ENCODE measurements at regions not wholly inside any gene's neighbourhood (a gene's known extent, or its start where the extent isn't known, plus 50 kb on each side); places are given as distances from the start of the nearest gene placed in this dataset.

DNA sequence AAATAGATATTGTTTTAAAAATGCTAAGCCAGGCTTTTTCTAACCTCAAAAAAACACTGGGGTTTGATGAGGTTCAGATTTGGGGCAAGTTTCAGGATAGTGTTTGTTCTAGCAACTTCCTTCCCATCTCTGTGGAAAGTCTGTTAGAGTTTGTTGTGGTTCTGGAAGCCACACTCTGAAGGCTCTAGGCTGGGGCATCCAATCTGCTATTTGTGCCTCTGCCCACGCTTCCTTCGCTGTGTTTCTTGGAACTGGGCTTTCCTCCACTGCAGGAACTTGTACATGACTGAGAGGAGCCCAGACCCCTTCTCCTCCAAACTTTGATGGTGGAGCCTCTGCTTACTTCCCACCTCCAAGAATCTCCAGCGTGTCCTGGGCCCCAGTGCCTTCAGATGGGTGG, 108.5 kb upstream of the SLC25A13 start:
- Mint-ChIP-seq H3K27ac (no peak overlapping the region), H3K4me3 (peak overlapping the region; percentile 27), H3K4me1 (ENCODE audit: low read depth) (peaks cover 21% of the 10 kb centered on the region), H3K36me3 (ENCODE audit: low read depth) (no peaks in the 10 kb centered on the region), H3K27me3 (ENCODE audit: low read depth) (peaks cover 19% of the 10 kb centered on the region), H3K9me3 (no peaks in the 10 kb centered on the region)
- DNase-seq (ENCODE audit: low spot score) = no peak

DNA sequence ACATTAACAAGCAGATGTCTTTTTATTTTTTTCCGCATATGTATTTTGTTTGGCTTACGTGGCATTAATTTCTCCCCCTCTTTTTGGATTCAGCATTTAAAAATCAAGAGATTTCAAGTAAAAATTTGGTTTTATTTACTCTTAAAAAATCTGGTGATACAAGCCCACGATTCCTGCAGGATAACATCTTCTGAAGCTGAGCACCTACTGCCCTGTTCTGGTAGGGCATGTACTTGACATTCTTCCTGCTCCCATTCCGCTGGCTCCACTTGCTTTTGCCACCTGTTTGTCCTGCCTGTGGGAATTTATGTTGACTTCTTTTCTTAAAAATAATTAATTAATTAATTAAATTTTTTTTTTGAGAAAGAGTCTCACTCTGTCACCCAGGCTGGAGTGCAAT, 105.2 kb upstream of the SLC25A13 start:
- DNase-seq (ENCODE audit: low spot score) = no peak
- no peaks in the 10 kb centered on the region for H3K9me3 Mint-ChIP-seq
- H3K4me1 Mint-ChIP-seq (ENCODE audit: low read depth) = peaks cover 21% of the 10 kb centered on the region
- no peak overlapping the region for H3K27ac Mint-ChIP-seq
- no peak overlapping the region for H3K4me3 Mint-ChIP-seq
- H3K36me3 Mint-ChIP-seq (ENCODE audit: low read depth) = no peaks in the 10 kb centered on the region
- peaks cover 24% of the 10 kb centered on the region for H3K27me3 Mint-ChIP-seq (ENCODE audit: low read depth)

DNA sequence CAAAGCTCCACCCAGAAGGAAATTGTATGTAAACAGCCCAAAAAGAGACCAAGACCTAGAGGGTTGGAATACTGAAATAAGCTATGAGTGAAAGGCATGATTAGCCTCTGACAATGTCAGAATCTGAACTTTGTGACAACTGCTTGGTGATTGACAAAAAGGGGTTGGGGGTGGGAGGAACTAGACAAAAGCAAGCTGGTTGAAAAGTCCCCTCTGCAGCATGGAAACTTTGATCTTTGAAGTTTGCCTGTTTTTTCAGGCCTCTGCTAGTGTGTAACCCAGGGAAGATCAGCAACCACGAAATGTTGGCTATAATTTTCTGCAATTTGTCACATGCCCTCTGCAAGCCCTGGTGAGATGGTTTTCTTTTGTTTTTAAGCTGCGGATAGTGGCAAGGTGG, 104.8 kb upstream of the SLC25A13 start:
- H3K9me3 Mint-ChIP-seq = no peaks in the 10 kb centered on the region
- no peak for DNase-seq (ENCODE audit: low spot score)
- H3K27me3 Mint-ChIP-seq (ENCODE audit: low read depth) = peaks cover 28% of the 10 kb centered on the region
- peaks cover 21% of the 10 kb centered on the region for H3K4me1 Mint-ChIP-seq (ENCODE audit: low read depth)
- H3K4me3 Mint-ChIP-seq = no peak overlapping the region
- no peaks in the 10 kb centered on the region for H3K36me3 Mint-ChIP-seq (ENCODE audit: low read depth)
- no peak overlapping the region for H3K27ac Mint-ChIP-seq

DNA sequence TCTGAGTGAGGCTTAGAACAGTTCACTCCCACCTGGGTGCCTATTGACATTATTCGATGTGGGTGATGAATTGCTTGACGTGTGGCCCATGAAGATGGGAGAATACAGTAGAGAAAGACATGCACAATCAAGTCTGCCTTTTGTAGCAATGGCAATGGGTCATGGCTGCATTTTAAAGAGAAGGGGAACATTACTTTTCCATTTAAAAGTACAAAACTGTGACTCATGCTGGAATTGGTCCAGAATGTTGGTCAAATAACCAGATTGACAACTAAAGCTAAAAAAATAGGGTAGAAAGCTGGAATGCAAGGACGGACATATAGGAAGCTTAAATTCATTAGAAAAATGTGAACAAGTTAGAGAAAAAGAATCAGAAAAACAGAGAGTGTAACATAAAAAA, 104.1 kb upstream of the SLC25A13 start:
- Mint-ChIP-seq H3K4me1 (ENCODE audit: low read depth) (peaks cover 21% of the 10 kb centered on the region), H3K27ac (no peak overlapping the region), H3K4me3 (no peak overlapping the region), H3K36me3 (ENCODE audit: low read depth) (no peaks in the 10 kb centered on the region), H3K27me3 (ENCODE audit: low read depth) (peaks cover 29% of the 10 kb centered on the region), H3K9me3 (no peaks in the 10 kb centered on the region)
- DNase-seq (ENCODE audit: low spot score) = no peak

DNA sequence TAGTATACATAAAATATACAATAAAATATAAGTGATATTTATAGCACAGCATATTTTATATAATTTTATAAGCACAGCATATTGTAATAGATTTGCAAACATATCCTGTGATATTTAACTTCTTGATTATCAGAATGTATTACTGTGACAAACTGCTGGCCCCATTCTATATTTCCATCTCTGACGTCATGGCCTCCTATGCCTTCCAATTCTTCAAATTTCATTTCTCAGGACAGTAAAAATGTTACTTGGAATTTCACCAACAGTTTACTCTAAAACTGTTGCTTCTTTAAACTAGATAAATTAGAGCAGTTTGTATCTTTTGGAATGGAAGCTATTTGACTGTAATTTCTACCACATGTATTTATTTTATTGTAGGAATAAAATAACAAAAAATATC, 102.5 kb upstream of the SLC25A13 start:
- Mint-ChIP-seq H3K4me3 (no peak overlapping the region), H3K27ac (no peak overlapping the region), H3K4me1 (ENCODE audit: low read depth) (peaks cover 15% of the 10 kb centered on the region), H3K36me3 (ENCODE audit: low read depth) (no peaks in the 10 kb centered on the region), H3K27me3 (ENCODE audit: low read depth) (peaks cover 38% of the 10 kb centered on the region), H3K9me3 (no peaks in the 10 kb centered on the region)
- DNase-seq (ENCODE audit: low spot score) = no peak

DNA sequence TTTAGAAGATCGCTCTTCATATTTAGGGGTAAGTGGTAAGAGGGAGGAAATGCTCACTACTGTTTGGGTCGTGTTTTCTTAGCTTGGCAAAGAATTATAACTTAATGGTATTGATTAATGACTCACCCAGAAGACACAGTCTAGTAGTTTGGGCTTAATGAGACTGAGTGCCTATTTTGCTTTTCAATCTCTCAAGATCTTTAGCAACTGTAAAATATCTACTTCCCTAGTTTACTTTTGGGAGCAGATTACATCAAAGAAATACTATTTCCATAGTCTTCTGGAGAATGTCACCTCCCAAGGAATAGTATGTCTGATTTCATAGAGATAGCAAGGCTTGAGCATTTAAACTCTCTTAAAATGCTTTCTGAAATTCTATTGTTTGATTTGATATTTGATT, 100.5 kb upstream of the SLC25A13 start:
- H3K9me3 Mint-ChIP-seq = no peaks in the 10 kb centered on the region
- H3K27me3 Mint-ChIP-seq (ENCODE audit: low read depth) = peaks cover 37% of the 10 kb centered on the region
- no peaks in the 10 kb centered on the region for H3K36me3 Mint-ChIP-seq (ENCODE audit: low read depth)
- H3K4me3 Mint-ChIP-seq = no peak overlapping the region
- peaks cover 6% of the 10 kb centered on the region for H3K4me1 Mint-ChIP-seq (ENCODE audit: low read depth)
- no peak for DNase-seq (ENCODE audit: low spot score)
- H3K27ac Mint-ChIP-seq = no peak overlapping the region

DNA sequence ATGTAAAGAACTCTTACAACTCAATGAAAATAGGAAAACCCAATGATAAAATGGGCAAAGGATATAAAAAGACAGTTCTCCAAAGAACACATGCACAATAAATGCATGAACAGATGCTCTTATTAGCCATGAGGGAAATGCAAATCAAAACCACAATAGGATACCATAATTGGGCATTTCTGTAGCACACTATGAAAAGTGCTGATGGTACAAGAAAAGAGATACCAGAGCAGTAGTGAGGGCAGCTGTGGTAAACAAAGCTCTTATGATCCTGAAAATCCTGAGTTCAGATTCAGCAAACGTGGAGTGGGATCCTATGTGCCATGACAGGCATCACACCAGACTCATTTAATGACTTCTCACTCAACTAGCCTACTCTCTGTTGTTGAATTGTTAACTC, 96.7 kb upstream of the SLC25A13 start:
- Mint-ChIP-seq H3K9me3 (no peaks in the 10 kb centered on the region), H3K4me1 (ENCODE audit: low read depth) (peaks cover 6% of the 10 kb centered on the region), H3K36me3 (ENCODE audit: low read depth) (no peaks in the 10 kb centered on the region), H3K4me3 (no peak overlapping the region), H3K27me3 (ENCODE audit: low read depth) (peaks cover 44% of the 10 kb centered on the region), H3K27ac (no peak overlapping the region)
- DNase-seq (ENCODE audit: low spot score) = no peak

DNA sequence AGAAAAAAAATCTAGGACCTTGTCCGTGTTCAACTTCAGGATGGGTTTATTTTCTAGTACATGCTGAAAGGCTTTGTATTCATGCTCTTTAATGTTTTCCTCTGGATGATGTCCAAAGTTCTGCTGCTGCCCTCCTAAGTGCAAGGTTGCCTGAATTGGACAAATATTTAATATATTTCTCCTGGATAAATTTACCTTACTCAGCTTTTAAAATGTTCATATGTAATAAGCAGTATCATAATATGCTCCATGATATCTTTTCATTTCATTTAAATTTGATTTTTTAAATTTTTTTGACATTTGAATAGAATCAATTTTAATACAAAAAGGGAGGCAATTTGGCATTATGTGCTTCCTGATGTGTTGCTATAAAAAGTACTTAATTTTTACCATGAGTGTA, 95.9 kb upstream of the SLC25A13 start:
- no peaks in the 10 kb centered on the region for H3K36me3 Mint-ChIP-seq (ENCODE audit: low read depth)
- no peak for DNase-seq (ENCODE audit: low spot score)
- no peaks in the 10 kb centered on the region for H3K9me3 Mint-ChIP-seq
- no peak overlapping the region for H3K27ac Mint-ChIP-seq
- no peak overlapping the region for H3K4me3 Mint-ChIP-seq
- peaks cover 40% of the 10 kb centered on the region for H3K27me3 Mint-ChIP-seq (ENCODE audit: low read depth)
- peaks cover 6% of the 10 kb centered on the region for H3K4me1 Mint-ChIP-seq (ENCODE audit: low read depth)

DNA sequence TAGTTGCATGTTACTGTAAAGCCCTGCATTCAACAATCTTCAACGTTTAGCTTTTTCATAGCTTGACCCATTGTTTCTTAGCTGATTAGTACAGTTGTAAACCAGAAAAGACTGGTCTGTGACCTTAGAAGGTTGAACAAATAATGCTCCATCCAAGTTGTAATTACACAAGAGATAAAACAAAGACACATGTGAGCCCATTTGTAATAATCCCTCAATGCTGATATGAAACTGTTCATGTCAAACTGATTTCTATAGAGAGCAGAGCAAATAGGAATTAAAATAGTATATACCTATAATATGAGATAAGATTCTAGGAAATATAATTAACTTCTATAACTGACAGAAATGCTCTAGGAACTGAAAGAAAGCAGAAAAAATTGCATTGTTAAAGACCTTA, 94.7 kb upstream of the SLC25A13 start:
- H3K4me1 Mint-ChIP-seq (ENCODE audit: low read depth) = peaks cover 6% of the 10 kb centered on the region
- peaks cover 29% of the 10 kb centered on the region for H3K27me3 Mint-ChIP-seq (ENCODE audit: low read depth)
- H3K4me3 Mint-ChIP-seq = no peak overlapping the region
- no peak for DNase-seq (ENCODE audit: low spot score)
- H3K9me3 Mint-ChIP-seq = no peaks in the 10 kb centered on the region
- no peak overlapping the region for H3K27ac Mint-ChIP-seq
- no peaks in the 10 kb centered on the region for H3K36me3 Mint-ChIP-seq (ENCODE audit: low read depth)

DNA sequence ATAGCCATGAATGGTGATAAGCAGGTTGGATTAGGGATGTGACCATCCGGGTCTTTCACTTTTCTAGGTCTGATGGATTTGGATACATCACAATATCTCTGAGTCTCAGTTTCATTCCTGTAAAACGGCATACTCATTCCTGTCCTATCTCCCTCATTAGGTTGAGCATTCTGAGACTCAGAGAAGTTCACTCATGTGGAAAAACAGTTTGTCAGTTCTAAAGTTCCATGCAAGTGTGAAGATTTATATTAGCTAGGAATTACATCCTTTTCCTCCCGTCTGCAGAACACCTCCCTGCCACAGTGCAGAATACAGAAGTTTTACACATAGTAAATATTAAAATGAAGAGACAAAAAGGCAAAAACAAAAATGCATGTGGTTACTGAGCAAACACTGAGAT, 94.2 kb upstream of the SLC25A13 start:
- no peak overlapping the region for H3K4me3 Mint-ChIP-seq
- DNase-seq (ENCODE audit: low spot score) = no peak
- no peaks in the 10 kb centered on the region for H3K9me3 Mint-ChIP-seq
- H3K27ac Mint-ChIP-seq = no peak overlapping the region
- H3K4me1 Mint-ChIP-seq (ENCODE audit: low read depth) = peaks cover 6% of the 10 kb centered on the region
- H3K27me3 Mint-ChIP-seq (ENCODE audit: low read depth) = peaks cover 29% of the 10 kb centered on the region
- no peaks in the 10 kb centered on the region for H3K36me3 Mint-ChIP-seq (ENCODE audit: low read depth)

DNA sequence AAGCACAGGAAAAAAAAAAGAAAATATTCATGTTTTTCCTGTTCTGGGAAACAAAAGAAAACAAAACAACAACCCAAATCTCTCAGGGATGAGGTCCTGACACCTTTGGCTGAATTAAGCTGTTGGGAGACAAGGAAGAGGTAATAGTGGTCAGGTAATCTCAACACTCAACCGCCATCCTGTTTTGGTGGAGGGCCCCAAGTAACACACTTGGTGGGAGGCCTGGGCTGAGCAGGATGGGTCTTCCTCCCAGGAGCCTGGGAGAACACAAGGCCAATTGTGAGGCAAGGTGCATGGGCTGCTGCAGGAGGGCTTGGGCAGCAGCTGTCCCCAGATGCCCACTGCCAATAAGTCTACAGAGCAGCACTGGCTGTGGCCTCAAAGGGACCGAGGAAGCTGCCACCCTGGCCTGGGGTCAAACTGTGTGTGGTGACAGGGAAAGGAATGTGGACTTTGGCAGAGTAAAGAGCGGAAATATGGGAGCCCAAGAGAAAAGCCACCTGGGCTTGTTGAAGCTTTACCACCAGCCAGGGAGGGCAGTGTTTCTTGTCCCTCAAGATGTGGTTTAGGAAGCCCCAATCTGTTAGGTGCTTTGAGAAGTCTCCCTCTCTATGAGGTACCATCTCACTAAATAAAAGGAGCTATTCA, 93.5 kb upstream of the SLC25A13 start:
- Mint-ChIP-seq H3K36me3 (ENCODE audit: low read depth) (no peaks in the 10 kb centered on the region), H3K27ac (no peak overlapping the region), H3K9me3 (no peaks in the 10 kb centered on the region), H3K27me3 (ENCODE audit: low read depth) (peaks cover 26% of the 10 kb centered on the region), H3K4me1 (ENCODE audit: low read depth) (peaks cover 6% of the 10 kb centered on the region), H3K4me3 (no peak overlapping the region)
- no peak for DNase-seq (ENCODE audit: low spot score)

DNA sequence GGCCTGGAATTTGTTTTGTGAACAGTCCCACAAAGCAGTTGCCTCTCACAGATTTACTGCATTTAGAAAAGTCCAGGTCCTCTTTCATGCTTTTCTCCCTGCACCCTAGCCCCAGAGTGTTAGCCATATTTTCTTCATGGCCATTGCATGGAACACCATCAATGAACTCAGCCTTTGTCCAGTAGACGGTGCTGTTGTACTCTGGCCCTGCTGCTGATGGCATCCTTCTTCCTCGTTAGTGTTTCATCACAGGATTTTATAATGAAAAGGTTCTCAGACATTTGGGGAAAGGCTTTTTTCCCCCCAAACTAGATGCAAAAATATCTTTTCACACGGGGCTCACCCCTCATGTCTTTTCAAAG, 93.0 kb upstream of the SLC25A13 start:
- Mint-ChIP-seq H3K9me3 (no peaks in the 10 kb centered on the region), H3K27me3 (ENCODE audit: low read depth) (peaks cover 24% of the 10 kb centered on the region), H3K36me3 (ENCODE audit: low read depth) (no peaks in the 10 kb centered on the region), H3K27ac (no peak overlapping the region), H3K4me1 (ENCODE audit: low read depth) (peaks cover 6% of the 10 kb centered on the region), H3K4me3 (no peak overlapping the region)
- DNase-seq (ENCODE audit: low spot score) = peak; percentile 31

DNA sequence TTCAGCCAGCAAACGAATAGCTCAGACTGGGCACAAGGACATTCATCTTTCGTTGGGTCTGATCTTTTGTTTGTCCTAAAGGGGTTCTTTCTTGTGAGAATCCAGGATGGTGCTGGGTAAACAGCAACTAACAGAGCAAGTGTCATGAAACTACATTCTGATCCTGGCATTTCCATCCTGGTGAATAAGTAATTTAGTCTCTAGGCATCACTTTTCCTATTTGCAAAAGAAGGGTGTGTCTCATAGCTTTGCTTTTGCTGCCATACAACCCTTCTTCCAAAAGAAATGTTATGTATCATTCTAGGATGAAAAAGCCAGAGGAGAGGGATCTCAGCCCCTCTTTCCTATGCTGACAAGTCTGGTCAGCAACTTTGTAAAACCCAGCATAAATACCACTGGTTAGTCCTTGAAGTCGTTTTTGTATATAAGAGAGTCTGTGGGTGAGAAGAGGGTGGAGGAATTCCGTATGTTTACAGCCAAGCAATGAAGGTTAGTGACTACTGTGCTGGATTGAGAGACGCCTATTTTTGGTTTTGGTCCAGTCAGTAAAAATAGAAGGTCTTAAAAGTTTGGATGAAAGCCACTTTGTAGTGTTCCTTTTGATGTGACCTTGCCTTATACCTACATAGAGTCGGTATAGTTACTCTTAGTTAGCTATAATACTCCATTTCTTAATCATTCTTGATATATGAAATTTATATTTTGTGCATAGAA, 88.4 kb upstream of the SLC25A13 start:
- no peak overlapping the region for H3K4me3 Mint-ChIP-seq
- no peak overlapping the region for H3K27ac Mint-ChIP-seq
- no peak for DNase-seq (ENCODE audit: low spot score)
- H3K36me3 Mint-ChIP-seq (ENCODE audit: low read depth) = no peaks in the 10 kb centered on the region
- H3K4me1 Mint-ChIP-seq (ENCODE audit: low read depth) = peaks cover 3% of the 10 kb centered on the region
- no peaks in the 10 kb centered on the region for H3K9me3 Mint-ChIP-seq
- peaks cover 21% of the 10 kb centered on the region for H3K27me3 Mint-ChIP-seq (ENCODE audit: low read depth)

DNA sequence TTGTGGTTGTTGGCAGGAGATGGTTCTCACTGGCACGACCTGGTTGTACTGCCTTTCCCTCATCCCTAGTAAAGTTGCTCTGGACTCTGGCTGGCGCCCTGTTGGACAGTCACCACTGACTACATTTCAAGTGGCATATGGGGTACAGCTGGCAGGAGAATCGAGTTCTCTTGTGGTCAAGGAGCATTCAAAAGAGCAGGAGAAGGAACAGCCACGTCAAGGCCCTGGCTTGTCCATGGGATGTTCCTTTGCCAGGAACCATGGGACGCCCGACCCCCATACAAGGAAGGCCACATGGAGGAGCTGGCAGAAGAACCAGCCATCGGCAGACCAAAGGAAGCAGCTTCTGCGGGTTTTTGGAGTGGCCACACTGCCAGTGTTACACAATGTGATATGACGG, 87.0 kb upstream of the SLC25A13 start:
- Mint-ChIP-seq H3K27me3 (ENCODE audit: low read depth) (peaks cover 21% of the 10 kb centered on the region), H3K4me3 (no peak overlapping the region), H3K36me3 (ENCODE audit: low read depth) (no peaks in the 10 kb centered on the region), H3K27ac (no peak overlapping the region), H3K4me1 (ENCODE audit: low read depth) (no peaks in the 10 kb centered on the region), H3K9me3 (peaks cover 7% of the 10 kb centered on the region)
- no peak for DNase-seq (ENCODE audit: low spot score)

DNA sequence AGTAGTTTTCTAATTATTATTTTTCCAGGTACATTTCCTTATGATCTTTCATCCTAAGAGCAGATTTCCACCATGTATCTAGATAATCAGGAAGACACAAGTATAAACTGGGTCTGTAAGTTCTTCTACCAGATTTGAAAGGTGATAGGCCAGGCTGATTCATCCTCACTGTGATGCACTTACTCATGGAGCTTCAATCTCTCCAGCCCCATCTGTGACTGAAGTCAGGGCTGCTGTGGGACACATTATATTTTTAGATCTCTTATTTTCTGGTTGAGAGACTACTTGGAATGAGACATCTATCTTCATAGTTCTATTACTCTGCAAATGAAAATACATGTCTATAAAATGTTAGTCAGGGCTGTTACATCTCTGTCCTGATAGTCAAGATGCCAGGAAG, 85.5 kb upstream of the SLC25A13 start:
- peaks cover 8% of the 10 kb centered on the region for H3K9me3 Mint-ChIP-seq
- no peak for DNase-seq (ENCODE audit: low spot score)
- no peaks in the 10 kb centered on the region for H3K36me3 Mint-ChIP-seq (ENCODE audit: low read depth)
- no peak overlapping the region for H3K27ac Mint-ChIP-seq
- no peak overlapping the region for H3K4me3 Mint-ChIP-seq
- peaks cover 21% of the 10 kb centered on the region for H3K27me3 Mint-ChIP-seq (ENCODE audit: low read depth)
- H3K4me1 Mint-ChIP-seq (ENCODE audit: low read depth) = no peaks in the 10 kb centered on the region
